Choroid plexus epithelial cell (primary cell): ENCODE measurements at regions not wholly inside any gene's neighbourhood (a gene's known extent, or its start where the extent isn't known, plus 50 kb on each side); places are given as distances from the start of the nearest gene placed in this dataset.

Experiments
- DNase-seq: peaks from one replicate; pipeline ENCODE4 v3.0.0-alpha.2; 2010; ENCODE audit warnings: low read depth
- H3K4me3 ChIP-seq: 2 replicates; pipeline ENCODE4 v1.5.1; 2011; ENCODE audit warnings: low read depth, mild to moderate bottlenecking, control low read depth, low read length, moderate library complexity
- CTCF ChIP-seq: conservative IDR thresholded peaks from 2 replicates; pipeline ENCODE4 v1.5.1; 2011; ENCODE audit warnings: low read depth, mild to moderate bottlenecking, control low read depth, inconsistent platforms, low read length, moderate library complexity

DNA sequence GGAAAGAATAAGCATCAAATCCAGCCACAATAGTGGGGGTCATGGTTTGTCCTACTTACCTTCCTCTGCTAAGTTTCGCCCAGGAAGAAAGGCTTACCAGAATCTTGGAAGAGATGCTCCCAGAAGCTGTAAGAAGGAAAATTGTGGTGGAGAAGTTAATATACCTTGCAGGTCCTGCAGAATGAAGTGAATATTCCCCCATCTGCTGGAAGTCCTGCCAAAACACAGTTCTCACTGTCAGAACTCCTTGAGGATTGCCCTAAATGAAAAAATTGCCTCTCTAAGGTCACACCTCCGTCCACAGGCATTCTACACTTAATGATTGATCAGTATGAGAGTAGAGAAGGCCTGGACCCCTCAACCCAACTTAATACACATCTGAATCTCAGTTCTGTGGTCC, 78.4 kb upstream of the RGS21 start:
- peak; percentile 52 for DNase-seq
- TF ChIP-seq CTCF: peak; percentile 47
- no peak overlapping the region for H3K4me3 ChIP-seq

DNA sequence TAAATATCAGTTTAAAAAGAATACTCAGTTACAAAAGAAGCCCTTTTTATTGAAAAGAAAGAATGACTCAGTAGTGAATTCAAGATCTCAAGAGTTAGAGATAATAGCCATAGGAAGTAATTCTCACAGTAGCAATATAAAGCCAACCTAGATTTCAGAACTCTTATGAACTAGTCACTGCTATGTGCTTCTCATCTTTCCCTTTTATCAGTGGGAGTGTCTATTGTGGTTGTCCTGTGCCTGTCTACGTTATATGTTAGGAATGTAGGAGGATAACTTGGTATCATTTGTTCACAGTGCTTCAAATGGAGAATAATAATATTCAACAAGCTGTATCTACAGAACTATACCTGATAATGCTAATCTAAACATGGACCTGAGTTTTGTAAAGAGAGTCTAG, 73.1 kb upstream of the RGS21 start:
- peak; percentile 29 for DNase-seq
- no peak overlapping the region for H3K4me3 ChIP-seq
- no peak for TF ChIP-seq CTCF

GRCh38 chr1:192251735-192252134, 65.1 kb upstream of the RGS21 start:
- no peak overlapping the region for H3K4me3 ChIP-seq
- no peak for TF ChIP-seq CTCF
- DNase-seq: no peak

GRCh38 chr1:192252776-192253175, 64.0 kb upstream of the RGS21 start:
- DNase-seq: peak; percentile 72
- no peak overlapping the region for H3K4me3 ChIP-seq
- TF ChIP-seq CTCF: no peak

DNA sequence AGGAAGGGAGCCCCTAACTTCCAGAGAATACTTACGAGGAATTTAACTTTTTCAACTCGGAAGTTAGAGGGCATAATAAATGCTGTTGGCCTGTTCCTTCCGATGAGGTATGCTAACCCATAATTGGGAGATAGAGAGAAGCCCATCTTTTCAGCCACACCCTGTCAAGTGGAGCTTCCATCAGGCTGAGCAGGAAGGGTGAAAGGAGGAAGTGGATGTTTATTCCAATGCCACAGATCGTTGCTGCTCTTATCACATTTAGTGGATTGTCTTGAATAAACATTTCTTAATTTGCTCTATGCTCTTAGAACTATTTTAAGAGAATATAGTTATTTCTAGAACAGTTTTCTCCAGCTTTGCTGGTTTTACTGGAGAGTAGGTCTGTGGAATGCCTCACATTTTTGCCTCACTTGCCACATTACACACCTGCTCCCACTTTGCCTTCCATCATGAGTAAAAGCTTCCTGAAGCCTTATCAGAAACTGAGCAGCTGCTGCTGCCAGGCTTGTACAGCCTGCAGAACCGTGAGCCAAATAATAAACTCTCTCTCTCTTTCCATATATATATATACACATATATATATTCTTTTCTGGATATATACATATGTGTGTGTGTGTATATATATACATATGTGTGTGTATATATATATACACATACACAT, 60.0 kb upstream of the RGS21 start:
- DNase-seq: no peak
- no peak overlapping the region for H3K4me3 ChIP-seq
- no peak for TF ChIP-seq CTCF

DNA sequence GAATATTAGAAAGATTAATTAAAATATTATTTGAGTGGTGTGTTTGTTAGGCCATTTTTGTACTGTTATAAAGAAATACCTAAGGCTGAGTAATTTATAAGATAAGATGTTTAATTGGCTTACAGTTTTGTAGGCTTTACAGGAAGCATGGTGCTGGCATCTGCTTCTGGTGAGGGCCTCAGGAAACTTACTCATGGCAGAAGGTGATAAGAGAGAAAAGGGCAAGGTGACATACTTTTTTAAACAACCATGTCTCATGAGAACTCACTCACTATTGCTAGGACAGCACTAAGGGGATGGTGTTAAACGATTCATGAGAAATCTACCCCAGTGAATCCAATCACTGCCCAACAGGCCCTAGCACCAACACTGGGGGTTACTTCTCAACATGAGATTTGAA, 56.7 kb upstream of the RGS21 start:
- no peak for TF ChIP-seq CTCF
- DNase-seq: peak; percentile 19
- H3K4me3 ChIP-seq: no peak overlapping the region

GRCh38 chr1:192261476-192261875, 55.3 kb upstream of the RGS21 start:
- DNase-seq: peak; percentile 48
- H3K4me3 ChIP-seq: no peak overlapping the region
- no peak for TF ChIP-seq CTCF
